DMS79 treated with DMSO at 0.1 percent for 48 hours (cell line): ENCODE measurements at regions not wholly inside any gene's neighbourhood (a gene's known extent, or its start where the extent isn't known, plus 50 kb on each side); places are given as distances from the start of the nearest gene placed in this dataset.
"Not testable (repeated sequence)": the region's sequence is repeated elsewhere in the genome, so short reads cannot be mapped to it uniquely, and the experiment has no call there.

Experiments
- DNase-seq: peaks from one replicate; lab custom pipeline; 2025; lab: John Stamatoyannopoulos, UW

- DNase-seq, result peak; percentile 22
These were observed 53.3 kb upstream of the TUBA3E start for GRCh38 chr2:130251535-130251872.

- DNase-seq, result not testable (repeated sequence)
These were observed 50.1 kb upstream of the TUBA3E start for GRCh38 chr2:130248355-130248754.
